ENCODE measurements at regions not wholly inside any gene's neighbourhood (a gene's known extent, or its start where the extent isn't known, plus 50 kb on each side); places are given as distances from the start of the nearest gene placed in this dataset.

- TF ChIP-seq EZH2phosphoT487 (IDR thresholded peaks at IDR 0.05; ENCODE audit: borderline replicate concordance, low read depth, low read length) (no peak), CTCF (conservative IDR thresholded peaks at IDR 0.05; ENCODE audit: low read length) (no peak)
- CTCF ChIA-PET (ENCODE audit: unreplicated experiment): no interaction called here
- H3K4me3 ChIP-seq (ENCODE audit: low read depth, low read length, poor library complexity, severe bottlenecking): no peak overlapping the region
- no peaks in the 10 kb centered on the region for H3K9me2 ChIP-seq (ENCODE audit: insufficient read depth, low read length)
- H3K36me3 ChIP-seq (ENCODE audit: insufficient read depth, low read length): no peaks in the 10 kb centered on the region
- H2AFZ ChIP-seq (ENCODE audit: low read length): no peak overlapping the region
- DNase-seq (ENCODE audit: low spot score): no peak
- no peak overlapping the region for H3K27ac ChIP-seq (ENCODE audit: low read depth, low read length, poor library complexity, severe bottlenecking)
- POLR2A ChIA-PET: no interaction called here
- BruUV-seq (replicated peaks): no TSS peak
- no peaks in the 10 kb centered on the region for H3K79me2 ChIP-seq (ENCODE audit: insufficient read depth, low read depth, low read length)
- H3K4me1 ChIP-seq (ENCODE audit: insufficient read depth, low read length, poor library complexity, severe bottlenecking): no peaks in the 10 kb centered on the region
- no peak overlapping the region for H3K4me2 ChIP-seq (ENCODE audit: low read length)
- no peaks in the 10 kb centered on the region for H4K20me1 ChIP-seq (ENCODE audit: insufficient read depth, low read length)
- H3K9me3 ChIP-seq (ENCODE audit: low read length): no peaks in the 10 kb centered on the region
- intact Hi-C loops (cut with micrococcal nuclease; ENCODE audit: unreplicated experiment): no loop called here
Observed at GRCh38 chr18:40388121-40388520, 1566.9 kb upstream of the PIK3C3 start.

GRCh38 chr18:40387130-40387787 is 1567.8 kb upstream of the PIK3C3 start:
- CTCF ChIA-PET (ENCODE audit: unreplicated experiment): no interaction called here
- Histone ChIP-seq H3K4me1 (ENCODE audit: insufficient read depth, low read length, poor library complexity, severe bottlenecking) (no peaks in the 10 kb centered on the region), H3K27ac (ENCODE audit: low read depth, low read length, poor library complexity, severe bottlenecking) (no peak overlapping the region), H3K9me2 (ENCODE audit: insufficient read depth, low read length) (no peaks in the 10 kb centered on the region), H3K36me3 (ENCODE audit: insufficient read depth, low read length) (no peaks in the 10 kb centered on the region), H3K4me2 (ENCODE audit: low read length) (no peak overlapping the region), H3K9me3 (ENCODE audit: low read length) (no peaks in the 10 kb centered on the region), H3K4me3 (ENCODE audit: low read depth, low read length, poor library complexity, severe bottlenecking) (no peak overlapping the region), H2AFZ (ENCODE audit: low read length) (no peak overlapping the region), H3K79me2 (ENCODE audit: insufficient read depth, low read depth, low read length) (no peaks in the 10 kb centered on the region), H4K20me1 (ENCODE audit: insufficient read depth, low read length) (no peaks in the 10 kb centered on the region)
- no peak for TF ChIP-seq CTCF (conservative IDR thresholded peaks at IDR 0.05; ENCODE audit: low read length)
- no peak for TF ChIP-seq EZH2phosphoT487 (IDR thresholded peaks at IDR 0.05; ENCODE audit: borderline replicate concordance, low read depth, low read length)
- DNase-seq (ENCODE audit: low spot score): no peak
- no TSS peak for BruUV-seq (replicated peaks)
- intact Hi-C loops (cut with micrococcal nuclease; ENCODE audit: unreplicated experiment): no loop called here
- POLR2A ChIA-PET: no interaction called here

GRCh38 chr18:40382197-40382596 is 1572.8 kb upstream of the PIK3C3 start:
- no peaks in the 10 kb centered on the region for H3K36me3 ChIP-seq (ENCODE audit: insufficient read depth, low read length)
- no peak for TF ChIP-seq EZH2phosphoT487 (IDR thresholded peaks at IDR 0.05; ENCODE audit: borderline replicate concordance, low read depth, low read length)
- TF ChIP-seq CTCF (conservative IDR thresholded peaks at IDR 0.05; ENCODE audit: low read length): no peak
- BruUV-seq (replicated peaks): no TSS peak

More at GRCh38 chr18:40382197-40382596, 1572.8 kb upstream of the PIK3C3 start:
- Histone ChIP-seq H3K4me2 (ENCODE audit: low read length) (no peak overlapping the region), H2AFZ (ENCODE audit: low read length) (no peak overlapping the region), H3K27ac (ENCODE audit: low read depth, low read length, poor library complexity, severe bottlenecking) (no peak overlapping the region), H3K79me2 (ENCODE audit: insufficient read depth, low read depth, low read length) (no peaks in the 10 kb centered on the region), H3K4me3 (ENCODE audit: low read depth, low read length, poor library complexity, severe bottlenecking) (no peak overlapping the region), H3K9me2 (ENCODE audit: insufficient read depth, low read length) (no peaks in the 10 kb centered on the region), H4K20me1 (ENCODE audit: insufficient read depth, low read length) (no peaks in the 10 kb centered on the region), H3K9me3 (ENCODE audit: low read length) (no peaks in the 10 kb centered on the region), H3K4me1 (ENCODE audit: insufficient read depth, low read length, poor library complexity, severe bottlenecking) (no peaks in the 10 kb centered on the region)
- POLR2A ChIA-PET: no interaction called here
- intact Hi-C loops (cut with micrococcal nuclease; ENCODE audit: unreplicated experiment): no loop called here
- no peak for DNase-seq (ENCODE audit: low spot score)
- CTCF ChIA-PET (ENCODE audit: unreplicated experiment): no interaction called here
